Lower leg skin (tissue), 4 donors: ENCODE measurements at regions not wholly inside any gene's neighbourhood (a gene's known extent, or its start where the extent isn't known, plus 50 kb on each side); places are given as distances from the start of the nearest gene placed in this dataset.

ENCODE experiments used
- DNase-seq, 2 donors: peaks; one replicate each; pipeline ENCODE4 v3.0.0-alpha.2; 2019; ENCODE audit warnings: low spot score in 2 of 2
- H3K4me3 ChIP-seq: fragments of 200-600 bp; sonication (generic); 2 replicates; pipeline ENCODE4 v1.5.1; 2017; ENCODE audit warnings: mild to moderate bottlenecking, low read depth; ENCODE audit not compliant: poor library complexity, severe bottlenecking
- CTCF ChIP-seq, 3 donors: fragments of 450-650 bp; IDR thresholded peaks; one replicate each; pipeline ENCODE4 v1.5.1; 2016; ENCODE audit warnings: antibody characterized with exemption in 3 of 3, mild to moderate bottlenecking in 3 of 3, moderate library complexity in 2 of 3
- POLR2A ChIP-seq, 2 donors: fragments of 450-650 bp; IDR thresholded peaks; one replicate each; pipeline ENCODE4 v1.6.1; 2016 to 2017; ENCODE audit warnings: antibody characterized with exemption in 2 of 2, mild to moderate bottlenecking in 1 of 2, moderate library complexity in 1 of 2
- WGBS, 2 donors: methylation state at CpG; one replicate each; pipeline ENCODE4 v1.1.5; 2018; 5-methylcytosine and 5-hydroxymethylcytosine counted together
- intact Hi-C: fragments of 100-400 bp; cut with DNase I; formaldehyde crosslinking; loops from one replicate; pipeline ENCODE4 v1.15.0; 2023; ENCODE audit warnings: low total_unique reads

- DNase-seq, result no peak
- intact Hi-C loops, result no loop called here
- TF ChIP-seq POLR2A (IDR thresholded peaks at IDR 0.05) (no peak), CTCF (IDR thresholded peaks at IDR 0.05) (no peak)
- H3K4me3 ChIP-seq, result no peak overlapping the region
- 79 to 80% methylated on average over 1 of the region's 1 CpG for WGBS, 2 donors
Observed at GRCh38 chr16:54458923-54459322, 172.3 kb upstream of the IRX3 start.

GRCh38 chr16:54456291-54456690 is 169.7 kb upstream of the IRX3 start:
- WGBS, 2 donors, result 58 to 88% methylated on average over 3 to 4 of the region's 4 CpGs
- intact Hi-C loops, result no loop called here
- H3K4me3 ChIP-seq, result no peak overlapping the region
- no peak for TF ChIP-seq CTCF (IDR thresholded peaks at IDR 0.05)
- no peak for TF ChIP-seq POLR2A (IDR thresholded peaks at IDR 0.05)
- DNase-seq, result no peak

- TF ChIP-seq POLR2A (IDR thresholded peaks at IDR 0.05), result no peak
- TF ChIP-seq CTCF (IDR thresholded peaks at IDR 0.05), result no peak
- no peak overlapping the region for H3K4me3 ChIP-seq
- WGBS, 2 donors, result 42 to 43% methylated on average over 12 of the region's 12 CpGs
- intact Hi-C loops, result loop anchor here (2.0 kb wide), 1 partner anchor 16 kb away; no protein-coding TSS in a partner anchor
- no peak for DNase-seq
Observed at GRCh38 chr16:54455030-54455725, 168.6 kb upstream of the IRX3 start.

GRCh38 chr16:54454616-54455015 is 168.0 kb upstream of the IRX3 start:
- intact Hi-C loops, result loop anchor here (2.0 kb wide), 1 partner anchor 16 kb away; no protein-coding TSS in a partner anchor
- 79 to 84% methylated on average over 8 of the region's 8 CpGs for WGBS, 2 donors

GRCh38 chr16:54453871-54454270 is 167.3 kb upstream of the IRX3 start:
- TF ChIP-seq POLR2A (IDR thresholded peaks at IDR 0.05) (no peak), CTCF (IDR thresholded peaks at IDR 0.05) (no peak)
- 80 to 84% methylated on average over 2 of the region's 2 CpGs for WGBS, 2 donors
- DNase-seq, result no peak

More at GRCh38 chr16:54454616-54455015, 168.0 kb upstream of the IRX3 start:
- no peak overlapping the region for H3K4me3 ChIP-seq
- TF ChIP-seq POLR2A (IDR thresholded peaks at IDR 0.05), result no peak
- TF ChIP-seq CTCF (IDR thresholded peaks at IDR 0.05), result no peak
- DNase-seq, result no peak

More at GRCh38 chr16:54453871-54454270, 167.3 kb upstream of the IRX3 start:
- intact Hi-C loops, result loop anchor here (2.0 kb wide), 1 partner anchor 17 kb away; no protein-coding TSS in a partner anchor
- no peak overlapping the region for H3K4me3 ChIP-seq
